ENCODE measurements at regions not wholly inside any gene's neighbourhood (a gene's known extent, or its start where the extent isn't known, plus 50 kb on each side); places are given as distances from the start of the nearest gene placed in this dataset.

GRCh38 chr21:27145134-27145798, 178.4 kb upstream of the ADAMTS5 start:
- Mint-ChIP-seq H3K27me3 (ENCODE audit: insufficient read depth, low read depth) (no peaks in the 10 kb centered on the region), H3K4me3 (no peak overlapping the region), H3K4me1 (no peaks in the 10 kb centered on the region)

DNA sequence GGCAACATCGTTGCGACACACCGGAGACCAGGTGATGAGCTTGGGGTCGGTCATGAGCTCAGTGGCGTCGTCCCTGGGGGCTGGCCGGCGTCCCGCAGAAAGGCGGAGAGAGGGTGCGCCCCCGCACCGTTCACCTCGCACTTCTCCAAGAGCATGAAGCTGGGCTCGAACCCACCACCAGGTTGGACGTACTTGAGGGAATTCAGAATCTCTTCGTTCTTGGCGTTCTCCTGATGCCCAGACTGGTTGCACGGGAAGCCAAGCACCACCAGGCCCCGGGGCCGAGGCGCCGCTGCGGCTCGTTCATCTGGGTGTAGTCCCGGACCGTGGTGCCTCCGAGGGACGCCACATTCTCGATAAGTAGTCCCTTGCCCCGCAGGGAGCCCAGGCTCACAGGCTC, 176.6 kb upstream of the ADAMTS5 start:
- Histone ChIP-seq H3F3A (ENCODE audit: low read depth) (no peaks in the 10 kb centered on the region), H3K4me2 (no peak overlapping the region), H3K27ac (no peak overlapping the region), H3K9me3 (ENCODE audit: low read depth) (no peaks in the 10 kb centered on the region), H3K36me3 (no peaks in the 10 kb centered on the region), H3K9ac (no peak overlapping the region), H3K79me2 (ENCODE audit: low read depth) (no peaks in the 10 kb centered on the region), H4K20me1 (ENCODE audit: low read depth) (no peaks in the 10 kb centered on the region), H3K4me3 (no peak overlapping the region), H3K4me1 (no peaks in the 10 kb centered on the region), H3K27me3 (no peaks in the 10 kb centered on the region), H2AFZ (replicated peaks) (no peak overlapping the region)
- no peaks in the 10 kb centered on the region for H3K4me1 Mint-ChIP-seq
- no peak for DNase-seq (ENCODE audit: low spot score)
- no peak overlapping the region for H3K27ac Mint-ChIP-seq
- no peaks in the 10 kb centered on the region for H3K36me3 Mint-ChIP-seq
- TF ChIP-seq EZH2 (IDR thresholded peaks at IDR 0.05) (no peak), EZH2phosphoT487 (IDR thresholded peaks at IDR 0.05) (no peak)
- TF ChIP-seq, protein P1, sequence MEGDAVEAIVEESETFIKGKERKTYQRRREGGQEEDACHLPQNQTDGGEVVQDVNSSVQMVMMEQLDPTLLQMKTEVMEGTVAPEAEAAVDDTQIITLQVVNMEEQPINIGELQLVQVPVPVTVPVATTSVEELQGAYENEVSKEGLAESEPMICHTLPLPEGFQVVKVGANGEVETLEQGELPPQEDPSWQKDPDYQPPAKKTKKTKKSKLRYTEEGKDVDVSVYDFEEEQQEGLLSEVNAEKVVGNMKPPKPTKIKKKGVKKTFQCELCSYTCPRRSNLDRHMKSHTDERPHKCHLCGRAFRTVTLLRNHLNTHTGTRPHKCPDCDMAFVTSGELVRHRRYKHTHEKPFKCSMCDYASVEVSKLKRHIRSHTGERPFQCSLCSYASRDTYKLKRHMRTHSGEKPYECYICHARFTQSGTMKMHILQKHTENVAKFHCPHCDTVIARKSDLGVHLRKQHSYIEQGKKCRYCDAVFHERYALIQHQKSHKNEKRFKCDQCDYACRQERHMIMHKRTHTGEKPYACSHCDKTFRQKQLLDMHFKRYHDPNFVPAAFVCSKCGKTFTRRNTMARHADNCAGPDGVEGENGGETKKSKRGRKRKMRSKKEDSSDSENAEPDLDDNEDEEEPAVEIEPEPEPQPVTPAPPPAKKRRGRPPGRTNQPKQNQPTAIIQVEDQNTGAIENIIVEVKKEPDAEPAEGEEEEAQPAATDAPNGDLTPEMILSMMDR (IDR thresholded peaks at IDR 0.05): no peak
- H3K9me3 Mint-ChIP-seq: no peaks in the 10 kb centered on the region
- no peak overlapping the region for H3K4me3 Mint-ChIP-seq
- no peaks in the 10 kb centered on the region for H3K27me3 Mint-ChIP-seq (ENCODE audit: insufficient read depth, low read depth)

More at GRCh38 chr21:27145134-27145798, 178.4 kb upstream of the ADAMTS5 start:
- H3K79me2 ChIP-seq (ENCODE audit: low read depth): no peaks in the 10 kb centered on the region
- H3K27ac ChIP-seq: no peak overlapping the region
- H3K9me3 ChIP-seq (ENCODE audit: low read depth): no peaks in the 10 kb centered on the region
- Mint-ChIP-seq H3K36me3 (no peaks in the 10 kb centered on the region), H3K9me3 (no peaks in the 10 kb centered on the region), H3K27ac (no peak overlapping the region)
- no peak overlapping the region for H2AFZ ChIP-seq (replicated peaks)
- H3K27me3 ChIP-seq: no peaks in the 10 kb centered on the region
- H3K4me2 ChIP-seq: no peak overlapping the region
- H3K9ac ChIP-seq: no peak overlapping the region
- TF ChIP-seq EZH2phosphoT487 (IDR thresholded peaks at IDR 0.05): no peak
- TF ChIP-seq, protein P1 (IDR thresholded peaks at IDR 0.05): no peak
- no peak for TF ChIP-seq EZH2 (IDR thresholded peaks at IDR 0.05)
- H3K36me3 ChIP-seq: no peaks in the 10 kb centered on the region
- no peak overlapping the region for H3K4me3 ChIP-seq
- H3F3A ChIP-seq (ENCODE audit: low read depth): no peaks in the 10 kb centered on the region
- H3K4me1 ChIP-seq: no peaks in the 10 kb centered on the region
- H4K20me1 ChIP-seq (ENCODE audit: low read depth): no peaks in the 10 kb centered on the region
- DNase-seq (ENCODE audit: low spot score): no peak

GRCh38 chr21:27139526-27139925, 172.6 kb upstream of the ADAMTS5 start:
- no peak overlapping the region for H3K27ac Mint-ChIP-seq
- H3K27me3 ChIP-seq: no peaks in the 10 kb centered on the region
- no peaks in the 10 kb centered on the region for H3F3A ChIP-seq (ENCODE audit: low read depth)
- no peaks in the 10 kb centered on the region for H3K79me2 ChIP-seq (ENCODE audit: low read depth)
- no peaks in the 10 kb centered on the region for H3K36me3 ChIP-seq
- H3K27ac ChIP-seq: no peak overlapping the region
- no peaks in the 10 kb centered on the region for H3K4me1 Mint-ChIP-seq
- H2AFZ ChIP-seq (replicated peaks): peak overlapping the region; percentile 7
- no peak overlapping the region for H3K4me3 ChIP-seq
- H3K9me3 Mint-ChIP-seq: no peaks in the 10 kb centered on the region
- no peak overlapping the region for H3K4me3 Mint-ChIP-seq
- no peaks in the 10 kb centered on the region for H4K20me1 ChIP-seq (ENCODE audit: low read depth)
- no peaks in the 10 kb centered on the region for H3K4me1 ChIP-seq
- H3K9ac ChIP-seq: no peak overlapping the region
- no peaks in the 10 kb centered on the region for H3K27me3 Mint-ChIP-seq (ENCODE audit: insufficient read depth, low read depth)
- TF ChIP-seq EZH2 (IDR thresholded peaks at IDR 0.05): no peak
- TF ChIP-seq, protein P1 (IDR thresholded peaks at IDR 0.05): no peak
- TF ChIP-seq EZH2phosphoT487 (IDR thresholded peaks at IDR 0.05): no peak
- no peaks in the 10 kb centered on the region for H3K36me3 Mint-ChIP-seq
- H3K4me2 ChIP-seq: no peak overlapping the region
- no peak for DNase-seq (ENCODE audit: low spot score)
- H3K9me3 ChIP-seq (ENCODE audit: low read depth): no peaks in the 10 kb centered on the region
